Kidney epithelial cell (primary cell): ENCODE measurements at regions not wholly inside any gene's neighbourhood (a gene's known extent, or its start where the extent isn't known, plus 50 kb on each side); places are given as distances from the start of the nearest gene placed in this dataset.

Experiments used
- DNase-seq: peaks from one replicate; pipeline ENCODE4 v3.0.0-alpha.2; 2010; ENCODE audit warnings: low read depth
- H3K27me3 ChIP-seq: 2 replicates; pipeline ENCODE4 v1.6.0; 2011; ENCODE audit warnings: low read length; ENCODE audit not compliant: control insufficient read depth, insufficient read depth
- H3K36me3 ChIP-seq: 2 replicates; pipeline ENCODE4 v1.5.1; 2011; ENCODE audit warnings: low read length; ENCODE audit not compliant: control insufficient read depth, insufficient read depth
- H3K4me3 ChIP-seq: 2 replicates; pipeline ENCODE4 v1.5.1; 2011; ENCODE audit warnings: low read depth, mild to moderate bottlenecking, control low read depth, low read length
- CTCF ChIP-seq: IDR thresholded peaks from 2 replicates; pipeline ENCODE4 v1.5.1; 2011; ENCODE audit warnings: mild to moderate bottlenecking, moderate library complexity, low read length, control low read depth, inconsistent platforms; ENCODE audit not compliant: insufficient read depth, poor library complexity, severe bottlenecking

DNA sequence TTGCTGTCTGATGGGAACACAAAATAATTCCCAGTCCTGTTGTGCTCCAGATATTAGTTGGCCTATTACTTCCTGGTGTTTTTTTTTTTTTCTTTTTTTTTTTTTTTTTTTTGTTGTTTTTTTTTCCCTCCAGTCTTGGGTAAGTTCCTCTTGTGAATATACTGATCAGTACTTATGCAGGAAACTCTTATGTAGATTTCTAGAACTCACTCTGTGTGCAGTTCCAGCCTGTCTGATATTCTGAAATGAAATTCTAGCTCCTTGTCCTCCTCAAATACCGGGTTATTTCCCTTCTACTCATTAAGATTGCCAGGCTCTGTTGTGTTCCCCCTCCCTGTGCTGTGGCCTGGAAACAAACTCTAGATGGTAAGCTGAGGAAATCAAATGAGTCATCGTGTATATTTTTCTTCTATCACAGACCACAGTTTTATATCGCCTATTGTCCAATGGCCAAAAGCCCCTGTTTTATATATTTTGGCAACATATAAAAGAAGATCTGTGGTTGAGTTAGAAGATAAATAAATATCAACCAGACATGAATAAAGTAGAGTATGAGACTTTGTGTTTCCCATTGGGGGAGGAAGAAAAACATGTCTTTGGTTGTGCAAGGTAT is 124.3 kb upstream of the UGT8 start:
- TF ChIP-seq CTCF = no peak
- no peak for DNase-seq
- Histone ChIP-seq H3K4me3 (no peak overlapping the region), H3K36me3 (no peaks in the 10 kb centered on the region), H3K27me3 (no peaks in the 10 kb centered on the region)

DNA sequence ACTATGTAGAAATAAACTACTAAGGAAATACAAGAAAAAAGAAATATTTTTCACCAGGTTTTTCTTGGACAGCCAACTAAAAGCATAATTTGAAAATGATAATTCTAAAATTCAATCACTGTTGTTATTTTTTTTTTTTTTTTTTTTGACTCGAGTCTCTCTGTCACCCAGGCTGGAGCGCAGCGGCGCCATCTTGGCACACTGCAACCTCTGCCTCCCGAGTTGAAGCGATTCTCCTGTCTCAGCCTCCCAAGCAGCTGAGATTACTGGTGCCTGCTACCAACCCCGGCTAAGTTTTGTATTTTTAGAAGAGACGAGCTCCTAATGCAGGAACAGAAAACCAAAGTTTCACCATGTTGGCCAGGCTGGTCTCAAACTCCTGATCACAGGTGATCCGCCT is 122.3 kb upstream of the UGT8 start:
- no peak for TF ChIP-seq CTCF
- DNase-seq = no peak
- Histone ChIP-seq H3K27me3 (no peaks in the 10 kb centered on the region), H3K4me3 (no peak overlapping the region), H3K36me3 (no peaks in the 10 kb centered on the region)

DNA sequence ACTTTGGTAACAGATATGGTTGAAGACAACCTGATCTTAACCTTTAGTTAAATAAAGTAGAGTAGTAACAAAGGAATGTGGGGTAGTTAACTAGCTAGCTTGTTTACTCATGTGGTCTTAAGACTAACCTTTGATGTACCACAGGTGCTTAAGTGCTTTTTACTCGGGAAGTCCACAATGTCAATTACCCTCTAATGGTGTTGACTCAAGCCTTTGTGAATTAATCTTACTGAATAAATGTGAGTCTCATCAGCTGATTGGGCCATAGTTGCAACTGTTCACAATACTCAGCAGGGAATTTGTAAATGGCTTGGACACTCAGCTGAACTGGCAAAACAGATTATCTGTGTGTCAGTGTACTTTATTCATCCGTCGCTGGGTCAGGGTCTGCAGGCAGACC is 119.0 kb upstream of the UGT8 start:
- DNase-seq = no peak
- no peaks in the 10 kb centered on the region for H3K36me3 ChIP-seq
- no peak for TF ChIP-seq CTCF

GRCh38 chr4:114481856-114482255 is 116.8 kb upstream of the UGT8 start:
- no peaks in the 10 kb centered on the region for H3K27me3 ChIP-seq
- H3K36me3 ChIP-seq = no peaks in the 10 kb centered on the region
- DNase-seq = no peak
- no peak overlapping the region for H3K4me3 ChIP-seq
- TF ChIP-seq CTCF = no peak

More for the DNA sequence above, 119.0 kb upstream of the UGT8 start:
- H3K4me3 ChIP-seq = no peak overlapping the region
- H3K27me3 ChIP-seq = no peaks in the 10 kb centered on the region

DNA sequence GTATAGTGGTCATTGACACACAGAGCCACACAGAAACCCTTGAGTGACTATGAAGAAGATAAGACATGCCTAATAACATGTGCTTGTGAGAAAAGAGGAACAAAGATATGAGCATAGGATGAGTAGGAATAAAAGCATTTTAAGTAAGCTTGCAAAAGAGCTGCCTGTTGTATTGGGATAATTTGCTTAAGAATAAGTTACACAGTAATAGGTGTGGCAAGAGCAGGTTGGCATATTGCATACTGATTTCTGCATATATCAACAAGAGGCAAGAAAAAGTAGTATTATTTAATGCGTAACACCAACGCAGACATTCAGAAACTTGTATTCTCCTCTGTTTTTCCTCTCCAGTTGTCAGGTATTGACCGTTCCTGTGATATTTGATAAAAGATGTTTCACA is 111.5 kb upstream of the UGT8 start:
- TF ChIP-seq CTCF = no peak
- no peaks in the 10 kb centered on the region for H3K27me3 ChIP-seq
- no peaks in the 10 kb centered on the region for H3K36me3 ChIP-seq

GRCh38 chr4:114488301-114488982 is 110.2 kb upstream of the UGT8 start:
- H3K27me3 ChIP-seq = no peaks in the 10 kb centered on the region
- H3K36me3 ChIP-seq = no peaks in the 10 kb centered on the region
- no peak overlapping the region for H3K4me3 ChIP-seq
- TF ChIP-seq CTCF = no peak
- no peak for DNase-seq

More for the DNA sequence above, 111.5 kb upstream of the UGT8 start:
- no peak for DNase-seq
- H3K4me3 ChIP-seq = no peak overlapping the region
